DMS 273 treated with DMSO at 0.1 percent for 48 hours (cell line): ENCODE measurements at regions not wholly inside any gene's neighbourhood (a gene's known extent, or its start where the extent isn't known, plus 50 kb on each side); places are given as distances from the start of the nearest gene placed in this dataset.

Experiments
- DNase-seq: peaks from one replicate; lab custom pipeline; 2025; lab: John Stamatoyannopoulos, UW

GRCh38 chr2:30310371-30310770, 79.0 kb downstream of the LBH start:
- no peak for DNase-seq

GRCh38 chr2:30310955-30311354, 79.6 kb downstream of the LBH start:
- no peak for DNase-seq

- DNase-seq: no peak
These were observed 80.4 kb downstream of the LBH start for GRCh38 chr2:30311711-30312110.

GRCh38 chr2:30312916-30313315, 81.6 kb downstream of the LBH start:
- DNase-seq: no peak

GRCh38 chr2:30314981-30315380, 83.6 kb downstream of the LBH start:
- no peak for DNase-seq

- no peak for DNase-seq
These were observed 84.2 kb downstream of the LBH start for GRCh38 chr2:30315391-30316063.

- no peak for DNase-seq
These were observed 85.1 kb downstream of the LBH start for GRCh38 chr2:30316408-30316807.

GRCh38 chr2:30318987-30319782, 87.9 kb downstream of the LBH start:
- no peak for DNase-seq

GRCh38 chr2:30321466-30321865, 90.1 kb downstream of the LBH start:
- DNase-seq: no peak

- DNase-seq: no peak
These were observed 92.2 kb downstream of the LBH start for GRCh38 chr2:30323499-30323898.

GRCh38 chr2:30324245-30324908, 93.0 kb downstream of the LBH start:
- no peak for DNase-seq

- no peak for DNase-seq
These were observed 94.4 kb downstream of the LBH start for GRCh38 chr2:30325600-30326328.

GRCh38 chr2:30326497-30326896, 95.2 kb downstream of the LBH start:
- no peak for DNase-seq

GRCh38 chr2:30331038-30331437, 99.7 kb downstream of the LBH start:
- no peak for DNase-seq

- DNase-seq: no peak
These were observed 100.5 kb downstream of the LBH start for GRCh38 chr2:30331869-30332268.

GRCh38 chr2:30332791-30333453, 101.6 kb downstream of the LBH start:
- DNase-seq: no peak

- no peak for DNase-seq
These were observed 103.5 kb downstream of the LBH start for GRCh38 chr2:30334762-30335363.

GRCh38 chr2:30336084-30336483, 104.8 kb downstream of the LBH start:
- DNase-seq: no peak

- no peak for DNase-seq
These were observed 105.9 kb downstream of the LBH start for GRCh38 chr2:30336978-30337841.

- DNase-seq: no peak
These were observed 107.1 kb downstream of the LBH start for GRCh38 chr2:30338475-30338874.
